IPS-18c (cell line): ENCODE measurements at regions not wholly inside any gene's neighbourhood (a gene's known extent, or its start where the extent isn't known, plus 50 kb on each side); places are given as distances from the start of the nearest gene placed in this dataset.

Source experiments
- H3K4me3 ChIP-seq: 2 replicates; pipeline ENCODE4 v1.7.0; 2013; ENCODE audit warnings: low read depth, mild to moderate bottlenecking, low read length, moderate library complexity; ENCODE audit not compliant: insufficient read depth
- H3K9me3 ChIP-seq: one replicate; pipeline ENCODE4 v1.6.1; 2013; ENCODE audit warnings: mild to moderate bottlenecking, low read length, moderate library complexity; ENCODE audit not compliant: control insufficient read depth, insufficient read depth

GRCh38 chr6:164925681-164926530, 383.5 kb downstream of the C6orf118 start:
- no peaks in the 10 kb centered on the region for H3K9me3 ChIP-seq
- no peak overlapping the region for H3K4me3 ChIP-seq

GRCh38 chr6:164924674-164925073, 384.7 kb downstream of the C6orf118 start:
- Histone ChIP-seq H3K9me3 (no peaks in the 10 kb centered on the region), H3K4me3 (no peak overlapping the region)

GRCh38 chr6:164917211-164917610, 392.2 kb downstream of the C6orf118 start:
- no peak overlapping the region for H3K4me3 ChIP-seq
- H3K9me3 ChIP-seq, result no peaks in the 10 kb centered on the region

GRCh38 chr6:164916087-164916486, 393.3 kb downstream of the C6orf118 start:
- Histone ChIP-seq H3K9me3 (no peaks in the 10 kb centered on the region), H3K4me3 (no peak overlapping the region)

- H3K9me3 ChIP-seq, result no peaks in the 10 kb centered on the region
- no peak overlapping the region for H3K4me3 ChIP-seq
These were observed 397.4 kb downstream of the C6orf118 start for GRCh38 chr6:164911873-164912580.

- H3K4me3 ChIP-seq, result no peak overlapping the region
- no peaks in the 10 kb centered on the region for H3K9me3 ChIP-seq
These were observed 398.3 kb downstream of the C6orf118 start for GRCh38 chr6:164911151-164911550.

GRCh38 chr6:164906766-164907165, 402.6 kb downstream of the C6orf118 start:
- no peak overlapping the region for H3K4me3 ChIP-seq

GRCh38 chr6:164905311-164905710, 404.1 kb downstream of the C6orf118 start:
- H3K9me3 ChIP-seq, result no peaks in the 10 kb centered on the region

More at GRCh38 chr6:164906766-164907165, 402.6 kb downstream of the C6orf118 start:
- H3K9me3 ChIP-seq, result no peaks in the 10 kb centered on the region

GRCh38 chr6:164898412-164898811, 411.0 kb downstream of the C6orf118 start:
- H3K4me3 ChIP-seq, result no peak overlapping the region
- no peaks in the 10 kb centered on the region for H3K9me3 ChIP-seq

More at GRCh38 chr6:164905311-164905710, 404.1 kb downstream of the C6orf118 start:
- no peak overlapping the region for H3K4me3 ChIP-seq

- no peak overlapping the region for H3K4me3 ChIP-seq
- no peaks in the 10 kb centered on the region for H3K9me3 ChIP-seq
These were observed 411.7 kb downstream of the C6orf118 start for GRCh38 chr6:164897523-164898235.

GRCh38 chr6:164889980-164890379, 419.4 kb downstream of the C6orf118 start:
- Histone ChIP-seq H3K9me3 (no peaks in the 10 kb centered on the region), H3K4me3 (no peak overlapping the region)

- Histone ChIP-seq H3K9me3 (no peaks in the 10 kb centered on the region), H3K4me3 (no peak overlapping the region)
These were observed 421.7 kb downstream of the C6orf118 start for GRCh38 chr6:164887660-164888059.

GRCh38 chr6:164882236-164882635, 427.2 kb downstream of the C6orf118 start:
- peaks cover 2% of the 10 kb centered on the region for H3K9me3 ChIP-seq
- no peak overlapping the region for H3K4me3 ChIP-seq

- H3K4me3 ChIP-seq, result no peak overlapping the region
- no peaks in the 10 kb centered on the region for H3K9me3 ChIP-seq
These were observed 437.6 kb downstream of the C6orf118 start for GRCh38 chr6:164871783-164872182.

GRCh38 chr6:164870164-164870563, 439.2 kb downstream of the C6orf118 start:
- no peaks in the 10 kb centered on the region for H3K9me3 ChIP-seq
- H3K4me3 ChIP-seq, result no peak overlapping the region

GRCh38 chr6:164861967-164862366, 447.4 kb downstream of the C6orf118 start:
- Histone ChIP-seq H3K4me3 (no peak overlapping the region), H3K9me3 (no peaks in the 10 kb centered on the region)

GRCh38 chr6:164859816-164860215, 449.6 kb downstream of the C6orf118 start:
- no peak overlapping the region for H3K4me3 ChIP-seq

GRCh38 chr6:164856138-164856537, 453.3 kb downstream of the C6orf118 start:
- no peaks in the 10 kb centered on the region for H3K9me3 ChIP-seq
- no peak overlapping the region for H3K4me3 ChIP-seq

More at GRCh38 chr6:164859816-164860215, 449.6 kb downstream of the C6orf118 start:
- H3K9me3 ChIP-seq, result no peaks in the 10 kb centered on the region
